Adrenal gland (tissue), 9 donors: ENCODE measurements at regions not wholly inside any gene's neighbourhood (a gene's known extent, or its start where the extent isn't known, plus 50 kb on each side); places are given as distances from the start of the nearest gene placed in this dataset.

Source experiments
- DNase-seq, 7 donors: peaks; one replicate each; pipeline ENCODE4 v3.0.0-alpha.2; 2019 to 2020
- H3K27ac ChIP-seq, 5 donors: fragments of 200-600 bp; sonication (generic) in 4 of 5; 1 replicate in 3 of 5; 2 replicates in 2 of 5; pipeline versions ENCODE4 v1.5.1 to v1.8.0; 2016 to 2020; ENCODE audit warnings: mild to moderate bottlenecking in 1 of 5
- H3K27me3 ChIP-seq: fragments of 200-600 bp; 2 replicates; pipeline ENCODE4 v1.8.0; 2021
- H3K36me3 ChIP-seq, 2 donors: fragments of 200-600 bp; replicated peaks in 1 of 2; 1 replicate in 1 of 2; 2 replicates in 1 of 2; pipeline versions ENCODE4 v1.5.1 to v1.8.0; 2018 to 2022
- H3K4me1 ChIP-seq, 2 donors: fragments of 200-600 bp; replicated peaks in 1 of 2; 1 replicate in 1 of 2; 2 replicates in 1 of 2; pipeline versions ENCODE4 v1.5.1 to v1.8.0; 2018 to 2021
- H3K4me3 ChIP-seq, 4 donors: fragments of 200-600 bp; sonication (generic) in 3 of 4; one replicate each; pipeline ENCODE4 v1.5.1; 2016 to 2018
- H3K9me3 ChIP-seq, 3 donors: fragments of 200-600 bp; sonication (generic) in 1 of 3; replicated peaks in 1 of 3; 1 replicate in 2 of 3; 2 replicates in 1 of 3; pipeline versions ENCODE4 v1.5.1 to v1.8.0; 2016 to 2021
- CTCF ChIP-seq, 6 experiments: fragments of 450-650 bp in 4 of 6; fragments of 200-600 bp in 2 of 6; sonication (generic) in 1 of 6; IDR thresholded peaks; 1 replicate in 5 of 6; 2 replicates in 1 of 6; pipeline versions ENCODE4 v1.5.1 to v1.8.0; 2016 to 2021; ENCODE audit warnings: antibody characterized with exemption in 6 of 6, mild to moderate bottlenecking in 2 of 6, moderate library complexity in 1 of 6
- POLR2A ChIP-seq, 2 donors: fragments of 450-650 bp; IDR thresholded peaks; one replicate each; pipeline ENCODE4 v1.6.1; 2017; ENCODE audit warnings: antibody characterized with exemption in 2 of 2, mild to moderate bottlenecking in 2 of 2, moderate library complexity in 1 of 2
- WGBS, 4 donors: extraction: QIAGEN DNeasy Blood & Tissue Kit in 2 of 4; methylation state at CpG; one replicate each; pipeline versions ENCODE4 v1.1.5 to v1.1.7; 2013 to 2017; 5-methylcytosine and 5-hydroxymethylcytosine counted together
- intact Hi-C, 2 donors: fragments of 100-400 bp; cut with DNase I; formaldehyde crosslinking; loops; one replicate each; pipeline versions ENCODE4 v1.14.1 to v1.15.0; 2022 to 2023
- donor health status: healthy with polysubstance abuse.
- donor health status: Bipolar disorder and iron deficiency.
- donor health status: DM: yes; HTN: yes; CAD: no.
- donor health status: DM: no; HTN: no; CAD: no.
- donor health status: DM: no; HTN: no; CAD: no.

- 36 to 52% (median 43%) methylated on average over 2 of the region's 2 CpGs for WGBS, 4 donors
- Histone ChIP-seq H3K4me1 (no peaks in the 10 kb centered on the region), H3K36me3 (no peaks in the 10 kb centered on the region), H3K9me3 (no peaks in the 10 kb centered on the region), H3K27ac (no peak overlapping the region), H3K27me3 (no peaks in the 10 kb centered on the region), H3K4me3 (no peak overlapping the region)
- intact Hi-C loops = no loop called here
- TF ChIP-seq CTCF (IDR thresholded peaks at IDR 0.05) (no peak), POLR2A (IDR thresholded peaks at IDR 0.05) (no peak)
- DNase-seq = no peak
Observed at GRCh38 chr4:135114079-135114478, 912.5 kb upstream of the PABPC4L start.

GRCh38 chr4:135098061-135098460 is 896.5 kb upstream of the PABPC4L start:
- no peak for TF ChIP-seq POLR2A (IDR thresholded peaks at IDR 0.05)
- no peak for TF ChIP-seq CTCF (IDR thresholded peaks at IDR 0.05)
- 81 to 92% (median 89%) methylated on average over 2 of the region's 2 CpGs for WGBS, 4 donors
- intact Hi-C loops = no loop called here
- no peaks in the 10 kb centered on the region for H3K36me3 ChIP-seq
- H3K27ac ChIP-seq = no peak overlapping the region
- H3K27me3 ChIP-seq = no peaks in the 10 kb centered on the region
- no peaks in the 10 kb centered on the region for H3K4me1 ChIP-seq
- no peak overlapping the region for H3K4me3 ChIP-seq
- DNase-seq = no peak
- no peaks in the 10 kb centered on the region for H3K9me3 ChIP-seq

GRCh38 chr4:135073389-135073788 is 871.8 kb upstream of the PABPC4L start:
- no peaks in the 10 kb centered on the region for H3K4me1 ChIP-seq
- 74 to 81% (median 78%) methylated on average over 2 of the region's 2 CpGs for WGBS, 4 donors
- H3K27me3 ChIP-seq = no peaks in the 10 kb centered on the region
- no peaks in the 10 kb centered on the region for H3K9me3 ChIP-seq
- H3K36me3 ChIP-seq = no peaks in the 10 kb centered on the region
- no peak overlapping the region for H3K4me3 ChIP-seq
- H3K27ac ChIP-seq = no peak overlapping the region
- intact Hi-C loops = no loop called here
- no peak for TF ChIP-seq POLR2A (IDR thresholded peaks at IDR 0.05)
- no peak for TF ChIP-seq CTCF (IDR thresholded peaks at IDR 0.05)
- DNase-seq = no peak

GRCh38 chr4:135072553-135072952 is 871.0 kb upstream of the PABPC4L start:
- H3K4me3 ChIP-seq = no peak overlapping the region
- no peak for TF ChIP-seq POLR2A (IDR thresholded peaks at IDR 0.05)
- TF ChIP-seq CTCF (IDR thresholded peaks at IDR 0.05) = no peak
- H3K9me3 ChIP-seq = no peaks in the 10 kb centered on the region
- no peak for DNase-seq
- H3K27me3 ChIP-seq = no peaks in the 10 kb centered on the region
- H3K27ac ChIP-seq = no peak overlapping the region
- intact Hi-C loops = no loop called here
- no peaks in the 10 kb centered on the region for H3K4me1 ChIP-seq
- H3K36me3 ChIP-seq = no peaks in the 10 kb centered on the region
- 23 to 46% (median 32%) methylated on average over 3 of the region's 3 CpGs for WGBS, 4 donors
